GM19099 (cell line): ENCODE measurements at regions not wholly inside any gene's neighbourhood (a gene's known extent, or its start where the extent isn't known, plus 50 kb on each side); places are given as distances from the start of the nearest gene placed in this dataset.

ENCODE experiments used
- POLR2A ChIP-seq: IDR thresholded peaks from 3 replicates; pipeline ENCODE4 v1.6.1; 2011; ENCODE audit warnings: low read depth; ENCODE audit not compliant: insufficient read length; ENCODE audit errors: extremely low read depth

- no peak for TF ChIP-seq POLR2A
These were observed 228.8 kb upstream of the IRF2BP2 start for GRCh38 chr1:234838820-234839219.

GRCh38 chr1:234838182-234838581 lies 228.2 kb upstream of the IRF2BP2 start:
- TF ChIP-seq POLR2A, result no peak

GRCh38 chr1:234837713-234838112 lies 227.7 kb upstream of the IRF2BP2 start:
- no peak for TF ChIP-seq POLR2A

GRCh38 chr1:234836776-234837357 lies 226.9 kb upstream of the IRF2BP2 start:
- TF ChIP-seq POLR2A, result no peak

GRCh38 chr1:234836045-234836681 lies 226.2 kb upstream of the IRF2BP2 start:
- no peak for TF ChIP-seq POLR2A

GRCh38 chr1:234835239-234835638 lies 225.3 kb upstream of the IRF2BP2 start:
- TF ChIP-seq POLR2A, result no peak

GRCh38 chr1:234833646-234834045 lies 223.7 kb upstream of the IRF2BP2 start:
- TF ChIP-seq POLR2A, result no peak

GRCh38 chr1:234833118-234833517 lies 223.1 kb upstream of the IRF2BP2 start:
- TF ChIP-seq POLR2A, result no peak

- no peak for TF ChIP-seq POLR2A
These were observed 217.7 kb upstream of the IRF2BP2 start for GRCh38 chr1:234827656-234828055.

GRCh38 chr1:234827181-234827580 lies 217.2 kb upstream of the IRF2BP2 start:
- TF ChIP-seq POLR2A, result no peak

- no peak for TF ChIP-seq POLR2A
These were observed 216.4 kb upstream of the IRF2BP2 start for GRCh38 chr1:234826352-234826751.

GRCh38 chr1:234825498-234826165 lies 215.7 kb upstream of the IRF2BP2 start:
- no peak for TF ChIP-seq POLR2A

GRCh38 chr1:234823191-234824176 lies 213.5 kb upstream of the IRF2BP2 start:
- no peak for TF ChIP-seq POLR2A

- TF ChIP-seq POLR2A, result no peak
These were observed 211.9 kb upstream of the IRF2BP2 start for GRCh38 chr1:234821840-234822239.

- TF ChIP-seq POLR2A, result no peak
These were observed 210.6 kb upstream of the IRF2BP2 start for GRCh38 chr1:234820597-234820996.
